B cell (primary cell): ENCODE measurements at regions not wholly inside any gene's neighbourhood (a gene's known extent, or its start where the extent isn't known, plus 50 kb on each side); places are given as distances from the start of the nearest gene placed in this dataset.

Source experiments
- ATAC-seq: fragments of 200-7000 bp; cut with Tn5 transposase; one replicate; pipeline ENCODE4 v1.10.0; 2021; ENCODE audit warnings: low read depth, mild to moderate bottlenecking, moderate number of reproducible peaks, moderate library complexity
- CTCF ChIA-PET: fragments of 350-600 bp; sonication (Branson Sonifier 250); formaldehyde crosslinking; loops from one replicate; lab custom pipeline; 2021; ENCODE audit warnings: antibody characterized with exemption, inconsistent platforms; lab: Charles Lee
- POLR2A ChIA-PET: fragments of 350-600 bp; sonication (Branson Sonifier 250); formaldehyde crosslinking; loops from one replicate; lab custom pipeline; 2021; ENCODE audit warnings: antibody characterized with exemption; lab: Charles Lee
- DNase-seq: peaks from one replicate; pipeline ENCODE4 v3.0.0; 2013
- H2AFZ ChIP-seq: 2 replicates; pipeline ENCODE4 v1.6.1; 2012; ENCODE audit warnings: mild to moderate bottlenecking, low read depth, low read length; ENCODE audit not compliant: insufficient read depth, poor library complexity, severe bottlenecking
- H3K27ac ChIP-seq, 2 donors: 1 replicate in 1 of 2; 2 replicates in 1 of 2; pipeline ENCODE4 v1.5.1; 2012 to 2013; ENCODE audit warnings: low read length in 2 of 2, mild to moderate bottlenecking in 2 of 2, moderate library complexity in 1 of 2
- H3K27me3 ChIP-seq, 4 experiments: fragments of 200-600 bp in 1 of 4; sonication (generic) in 1 of 4; replicated peaks in 1 of 4; 1 replicate in 2 of 4; 2 replicates in 2 of 4; pipeline versions ENCODE4 v1.6.1 to v1.7.0; 2013 to 2016; ENCODE audit warnings: low read length in 3 of 4, mild to moderate bottlenecking in 2 of 4, mixed read lengths in 1 of 4, moderate library complexity in 1 of 4; ENCODE audit not compliant: insufficient read depth in 4 of 4, control insufficient read depth in 3 of 4; ENCODE audit errors: control extremely low read depth in 1 of 4
- H3K36me3 ChIP-seq, 2 experiments: replicated peaks in 1 of 2; 1 replicate in 1 of 2; 2 replicates in 1 of 2; pipeline versions ENCODE4 v1.6.1 to v1.7.1; 2013; ENCODE audit warnings: low read length in 1 of 2; ENCODE audit not compliant: insufficient read depth in 2 of 2, control insufficient read depth in 1 of 2; ENCODE audit errors: control extremely low read depth in 1 of 2, extremely low read depth in 1 of 2
- H3K4me1 ChIP-seq, 2 donors: fragments of 200-600 bp in 1 of 2; sonication (generic) in 1 of 2; 1 replicate in 1 of 2; 2 replicates in 1 of 2; pipeline versions ENCODE4 v1.5.1 to v1.6.1; 2013 to 2017; ENCODE audit warnings: low read length in 2 of 2; ENCODE audit not compliant: control insufficient read depth in 2 of 2, insufficient read depth in 2 of 2
- H3K4me2 ChIP-seq: replicated peaks from 2 replicates; pipeline ENCODE3; 2012; ENCODE audit warnings: mild to moderate bottlenecking, low read depth, low read length; ENCODE audit not compliant: poor library complexity, severe bottlenecking
- H3K4me3 ChIP-seq, 5 experiments: fragments of 200-600 bp in 1 of 5; sonication (generic) in 1 of 5; 1 replicate in 3 of 5; 2 replicates in 2 of 5; pipeline versions ENCODE4 v1.5.1 to v1.7.0; 2011 to 2016; ENCODE audit warnings: low read length in 4 of 5, mild to moderate bottlenecking in 4 of 5, low read depth in 2 of 5, control low read depth in 1 of 5, moderate library complexity in 1 of 5; ENCODE audit not compliant: insufficient read depth in 1 of 5; ENCODE audit errors: control extremely low read depth in 1 of 5, extremely low read depth in 1 of 5
- H3K79me2 ChIP-seq: fragments of 200-600 bp; sonication (generic); one replicate; pipeline ENCODE4 v1.6.0; 2016; ENCODE audit warnings: low read length; ENCODE audit not compliant: control insufficient read depth, insufficient read depth
- H3K9ac ChIP-seq: fragments of 200-600 bp; sonication (generic); 2 replicates; pipeline ENCODE4 v1.6.1; 2017; ENCODE audit warnings: mild to moderate bottlenecking, low read length, moderate library complexity
- H3K9me3 ChIP-seq, 3 donors: one replicate each; pipeline versions ENCODE4 v1.6.1 to v1.7.1; 2013; ENCODE audit warnings: low read length in 2 of 3; ENCODE audit not compliant: control insufficient read depth in 2 of 3, insufficient read depth in 1 of 3; ENCODE audit errors: control extremely low read depth in 1 of 3
- H4K20me1 ChIP-seq: 2 replicates; pipeline ENCODE4 v1.6.0; 2012; ENCODE audit warnings: mild to moderate bottlenecking, low read length; ENCODE audit not compliant: insufficient read depth, control insufficient read depth, poor library complexity, severe bottlenecking
- H3K27ac Mint-ChIP-seq: one replicate; pipeline ENCODE4 v1.8.0; 2021; ENCODE audit warnings: mixed read lengths
- H3K27me3 Mint-ChIP-seq: one replicate; pipeline ENCODE4 v1.8.0; 2021; ENCODE audit warnings: mixed read lengths
- H3K4me1 Mint-ChIP-seq: one replicate; pipeline ENCODE4 v1.8.0; 2021; ENCODE audit warnings: mixed read lengths
- H3K4me3 Mint-ChIP-seq: one replicate; pipeline ENCODE4 v1.8.0; 2021; ENCODE audit warnings: mixed read lengths
- H3K9me3 Mint-ChIP-seq: one replicate; pipeline ENCODE4 v1.8.0; 2022; ENCODE audit warnings: mixed read lengths; ENCODE audit not compliant: insufficient read depth
- EZH2 ChIP-seq: IDR thresholded peaks from 2 replicates; pipeline ENCODE4 v1.6.1; 2012; ENCODE audit warnings: borderline replicate concordance, low read depth, mild to moderate bottlenecking, moderate library complexity, low read length; ENCODE audit not compliant: insufficient read depth, poor library complexity, severe bottlenecking
- WGBS: methylation state at CpG from one replicate; pipeline ENCODE4 v1.1.5; 2013; ENCODE audit warnings: missing lambda C conversion rate; ENCODE audit not compliant: insufficient coverage; 5-methylcytosine and 5-hydroxymethylcytosine counted together
- intact Hi-C: fragments of 100-400 bp; cut with micrococcal nuclease; formaldehyde crosslinking; loops from one replicate; pipeline ENCODE4 v1.10.0; 2022
- TF ChIP-seq, protein P1 (sequence below): fragments of 200-600 bp; IDR thresholded peaks from one replicate; pipeline ENCODE4 v1.8.0; 2022; ENCODE audit warnings: antibody characterized with exemption, mild to moderate bottlenecking

GRCh38 chr9:73011181-73011750, 58.4 kb upstream of the ALDH1A1 start:
- ATAC-seq (no peak), DNase-seq (no peak)
- intact Hi-C loops = no loop called here
- TF ChIP-seq, protein P1, sequence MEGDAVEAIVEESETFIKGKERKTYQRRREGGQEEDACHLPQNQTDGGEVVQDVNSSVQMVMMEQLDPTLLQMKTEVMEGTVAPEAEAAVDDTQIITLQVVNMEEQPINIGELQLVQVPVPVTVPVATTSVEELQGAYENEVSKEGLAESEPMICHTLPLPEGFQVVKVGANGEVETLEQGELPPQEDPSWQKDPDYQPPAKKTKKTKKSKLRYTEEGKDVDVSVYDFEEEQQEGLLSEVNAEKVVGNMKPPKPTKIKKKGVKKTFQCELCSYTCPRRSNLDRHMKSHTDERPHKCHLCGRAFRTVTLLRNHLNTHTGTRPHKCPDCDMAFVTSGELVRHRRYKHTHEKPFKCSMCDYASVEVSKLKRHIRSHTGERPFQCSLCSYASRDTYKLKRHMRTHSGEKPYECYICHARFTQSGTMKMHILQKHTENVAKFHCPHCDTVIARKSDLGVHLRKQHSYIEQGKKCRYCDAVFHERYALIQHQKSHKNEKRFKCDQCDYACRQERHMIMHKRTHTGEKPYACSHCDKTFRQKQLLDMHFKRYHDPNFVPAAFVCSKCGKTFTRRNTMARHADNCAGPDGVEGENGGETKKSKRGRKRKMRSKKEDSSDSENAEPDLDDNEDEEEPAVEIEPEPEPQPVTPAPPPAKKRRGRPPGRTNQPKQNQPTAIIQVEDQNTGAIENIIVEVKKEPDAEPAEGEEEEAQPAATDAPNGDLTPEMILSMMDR = no peak
- no peak for TF ChIP-seq EZH2
- Histone ChIP-seq H3K27ac (no peak overlapping the region), H3K79me2 (no peaks in the 10 kb centered on the region), H2AFZ (no peak overlapping the region), H3K36me3 (no peaks in the 10 kb centered on the region), H3K4me1 (no peaks in the 10 kb centered on the region), H3K4me3 (no peak overlapping the region), H3K4me2 (no peak overlapping the region), H4K20me1 (no peaks in the 10 kb centered on the region), H3K9ac (no peak overlapping the region), H3K9me3 (no peaks in the 10 kb centered on the region), H3K27me3 (peaks cover 0 to 7% (median 0%) of the 10 kb centered on the region in 4 experiments)
- Mint-ChIP-seq H3K9me3 (no peaks in the 10 kb centered on the region), H3K4me3 (no peak overlapping the region), H3K27me3 (peaks cover 27% of the 10 kb centered on the region), H3K4me1 (peaks cover 2% of the 10 kb centered on the region), H3K27ac (no peak overlapping the region)
- ChIA-PET POLR2A (no interaction called here), CTCF (no interaction called here)
- WGBS = no CpG with 5 or more reads among the region's 2 CpGs

GRCh38 chr9:73009649-73010288, 56.9 kb upstream of the ALDH1A1 start:
- no peaks in the 10 kb centered on the region for H4K20me1 ChIP-seq
- Mint-ChIP-seq H3K27ac (no peak overlapping the region), H3K9me3 (no peaks in the 10 kb centered on the region), H3K4me1 (peaks cover 2% of the 10 kb centered on the region), H3K4me3 (no peak overlapping the region), H3K27me3 (peaks cover 32% of the 10 kb centered on the region)
- POLR2A ChIA-PET = no interaction called here
- no peak overlapping the region for H2AFZ ChIP-seq
- no peak overlapping the region for H3K4me2 ChIP-seq
- TF ChIP-seq EZH2 = no peak
- TF ChIP-seq, protein P1 = no peak
- CTCF ChIA-PET = interaction anchor here (1.2 kb wide), 1 partner anchor 13 kb away, joined by 4 read pairs; no protein-coding TSS in a partner anchor
- H3K4me3 ChIP-seq = no peak overlapping the region
- H3K9ac ChIP-seq = no peak overlapping the region
- DNase-seq (no peak), ATAC-seq (no peak)
- intact Hi-C loops = no loop called here
- H3K9me3 ChIP-seq = no peaks in the 10 kb centered on the region
- H3K27ac ChIP-seq = no peak overlapping the region
- H3K27me3 ChIP-seq = peaks cover 0 to 7% (median 0%) of the 10 kb centered on the region in 4 experiments
- no peaks in the 10 kb centered on the region for H3K4me1 ChIP-seq
- no peaks in the 10 kb centered on the region for H3K36me3 ChIP-seq
- WGBS = 38% methylated on average over 1 of the region's 2 CpGs
- H3K79me2 ChIP-seq = no peaks in the 10 kb centered on the region
